ES-I3 (cell line): ENCODE measurements at regions not wholly inside any gene's neighbourhood (a gene's known extent, or its start where the extent isn't known, plus 50 kb on each side); places are given as distances from the start of the nearest gene placed in this dataset.
"Not testable (repeated sequence)": the region's sequence is repeated elsewhere in the genome, so short reads cannot be mapped to it uniquely, and the experiment has no call there.

Source experiments
- H3K36me3 ChIP-seq: 2 replicates; pipeline ENCODE4 v1.6.1; 2013; ENCODE audit warnings: mild to moderate bottlenecking, low read length, control low read depth, moderate library complexity; ENCODE audit not compliant: insufficient read depth
- H3K4me1 ChIP-seq: 2 replicates; pipeline ENCODE4 v1.6.1; 2013; ENCODE audit warnings: mild to moderate bottlenecking, control low read depth, low read length; ENCODE audit not compliant: insufficient read depth
- H3K9ac ChIP-seq: 2 replicates; pipeline ENCODE4 v1.6.1; 2013; ENCODE audit warnings: low read depth, mild to moderate bottlenecking, low read length, moderate library complexity
- H3K9me3 ChIP-seq: 2 replicates; pipeline ENCODE4 v1.6.1; 2013; ENCODE audit warnings: mild to moderate bottlenecking, low read length, moderate library complexity; ENCODE audit not compliant: control insufficient read depth, insufficient read depth

DNA sequence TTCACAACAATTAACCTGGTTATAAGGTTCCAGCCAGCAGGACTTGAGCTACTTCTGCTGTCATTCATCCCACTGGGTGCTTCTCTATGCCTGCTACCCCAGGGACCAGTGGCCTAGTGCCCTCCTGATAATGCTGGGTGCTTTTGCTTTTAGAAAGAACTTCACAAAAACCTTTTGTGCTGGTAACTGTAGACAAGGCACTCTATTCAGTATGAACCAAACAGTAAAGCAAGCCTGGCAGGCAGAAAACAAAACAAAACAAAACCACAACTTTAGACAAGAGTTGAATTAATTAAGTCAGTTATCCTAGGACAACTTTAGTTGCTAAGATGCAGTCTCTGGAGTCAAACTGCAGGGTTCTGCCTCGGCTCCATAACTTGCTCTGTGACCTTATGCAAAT lies 61.9 kb upstream of the ADGRL2 start:
- no peaks in the 10 kb centered on the region for H3K36me3 ChIP-seq
- H3K4me1 ChIP-seq, result peaks cover 9% of the 10 kb centered on the region; the same call in 1 of the 2 replicates
- no peaks in the 10 kb centered on the region for H3K9me3 ChIP-seq
- H3K9ac ChIP-seq, result no peak overlapping the region

GRCh38 chr1:81733480-81733879 lies 67.3 kb upstream of the ADGRL2 start:
- no peaks in the 10 kb centered on the region for H3K36me3 ChIP-seq
- H3K9ac ChIP-seq, result no peak overlapping the region
- H3K4me1 ChIP-seq, result peaks cover 23% of the 10 kb centered on the region
- H3K9me3 ChIP-seq, result no peaks in the 10 kb centered on the region

GRCh38 chr1:81731989-81732388 lies 68.7 kb upstream of the ADGRL2 start:
- no peaks in the 10 kb centered on the region for H3K36me3 ChIP-seq
- H3K4me1 ChIP-seq, result peaks cover 24% of the 10 kb centered on the region
- H3K9me3 ChIP-seq, result peaks cover 1% of the 10 kb centered on the region; the same call in 1 of the 2 replicates

GRCh38 chr1:81730881-81731280 lies 69.9 kb upstream of the ADGRL2 start:
- Histone ChIP-seq H3K9me3 (peaks cover 3% of the 10 kb centered on the region; the same call in 1 of the 2 replicates), H3K36me3 (no peaks in the 10 kb centered on the region), H3K9ac (no peak overlapping the region), H3K4me1 (peaks cover 24% of the 10 kb centered on the region)

More at GRCh38 chr1:81731989-81732388, 68.7 kb upstream of the ADGRL2 start:
- H3K9ac ChIP-seq, result no peak overlapping the region

- peaks cover 24% of the 10 kb centered on the region for H3K4me1 ChIP-seq
- H3K9ac ChIP-seq, H3K9me3 ChIP-seq, H3K36me3 ChIP-seq: not testable (repeated sequence)
These were observed 70.4 kb upstream of the ADGRL2 start for GRCh38 chr1:81730299-81730698.

DNA sequence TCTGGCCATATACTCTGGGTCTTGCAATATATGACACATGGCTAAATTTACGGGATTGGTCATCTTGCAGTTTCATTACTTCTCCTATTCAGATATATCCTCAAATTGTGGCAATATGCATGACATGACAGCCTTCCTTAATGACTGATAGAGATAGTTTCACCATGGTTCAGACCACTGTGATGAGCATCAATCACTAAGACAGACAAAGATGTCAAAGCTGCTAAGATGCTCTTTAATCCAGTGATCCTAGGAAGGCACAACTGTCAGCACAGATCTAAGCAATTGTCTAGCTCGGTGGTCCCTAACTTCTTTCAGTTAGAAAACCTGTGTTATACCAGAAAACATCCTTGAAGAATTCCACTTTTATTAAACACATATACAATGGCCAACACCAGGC lies 70.9 kb upstream of the ADGRL2 start:
- no peaks in the 10 kb centered on the region for H3K36me3 ChIP-seq
- peaks cover 3% of the 10 kb centered on the region; the same call in 1 of the 2 replicates for H3K9me3 ChIP-seq
- H3K9ac ChIP-seq, result no peak overlapping the region
- H3K4me1 ChIP-seq, result peaks cover 24% of the 10 kb centered on the region

DNA sequence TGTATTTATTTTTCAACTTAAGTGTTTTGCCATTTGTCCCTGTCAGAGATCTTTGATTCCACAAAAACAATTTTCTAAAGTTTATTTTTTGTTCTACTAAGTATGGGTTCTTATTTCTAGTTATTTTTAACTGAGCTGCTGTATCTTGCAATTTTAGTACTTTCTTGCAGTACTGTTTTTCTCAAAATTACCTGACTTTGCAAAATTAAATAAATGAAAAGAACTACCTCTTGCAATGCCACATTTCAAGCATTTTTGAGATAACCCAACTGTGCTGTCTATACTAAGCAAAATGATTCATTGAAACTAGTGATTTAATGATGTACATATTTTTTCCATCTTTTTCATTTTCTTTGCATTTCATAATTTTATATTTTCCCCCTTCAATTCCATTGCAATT lies 71.5 kb upstream of the ADGRL2 start:
- Histone ChIP-seq H3K9ac (no peak overlapping the region), H3K36me3 (no peaks in the 10 kb centered on the region), H3K4me1 (peaks cover 24% of the 10 kb centered on the region), H3K9me3 (peaks cover 3% of the 10 kb centered on the region; the same call in 1 of the 2 replicates)

DNA sequence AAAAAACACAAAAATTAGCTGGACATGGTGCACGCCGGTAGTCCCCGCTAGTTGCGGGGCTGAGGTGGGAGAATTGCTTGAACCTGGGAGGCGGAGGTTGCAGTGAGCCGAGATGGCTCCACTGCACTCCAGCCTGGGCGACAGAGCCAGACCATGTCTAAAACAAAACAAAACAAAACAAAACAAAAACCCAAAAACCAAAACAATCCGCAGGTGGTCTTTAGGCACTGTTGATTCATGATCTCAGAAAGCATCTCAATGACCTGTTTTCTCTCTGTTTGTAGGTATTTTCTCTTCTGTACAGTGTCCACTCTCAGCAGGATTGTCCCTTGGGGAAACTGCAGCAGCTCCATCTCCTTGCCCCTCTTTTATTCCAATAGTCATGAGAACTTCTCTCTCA lies 74.9 kb upstream of the ADGRL2 start:
- Histone ChIP-seq H3K4me1 (peaks cover 4% of the 10 kb centered on the region), H3K9me3 (peaks cover 3% of the 10 kb centered on the region; the same call in 1 of the 2 replicates), H3K36me3 (no peaks in the 10 kb centered on the region), H3K9ac (no peak overlapping the region)

- not testable (repeated sequence) for H3K9ac ChIP-seq, H3K4me1 ChIP-seq, H3K36me3 ChIP-seq, H3K9me3 ChIP-seq
These were observed 78.0 kb upstream of the ADGRL2 start for GRCh38 chr1:81722631-81723328.

- not testable (repeated sequence) for H3K36me3 ChIP-seq, H3K9ac ChIP-seq, H3K4me1 ChIP-seq
These were observed 80.5 kb upstream of the ADGRL2 start for GRCh38 chr1:81720256-81720655.

GRCh38 chr1:81717230-81717629 lies 83.5 kb upstream of the ADGRL2 start:
- no peak overlapping the region for H3K9ac ChIP-seq
- no peaks in the 10 kb centered on the region for H3K9me3 ChIP-seq
- H3K36me3 ChIP-seq, result no peaks in the 10 kb centered on the region
- peaks cover 8% of the 10 kb centered on the region; the same call in 1 of the 2 replicates for H3K4me1 ChIP-seq

More at GRCh38 chr1:81720256-81720655, 80.5 kb upstream of the ADGRL2 start:
- not testable (repeated sequence) for H3K9me3 ChIP-seq

DNA sequence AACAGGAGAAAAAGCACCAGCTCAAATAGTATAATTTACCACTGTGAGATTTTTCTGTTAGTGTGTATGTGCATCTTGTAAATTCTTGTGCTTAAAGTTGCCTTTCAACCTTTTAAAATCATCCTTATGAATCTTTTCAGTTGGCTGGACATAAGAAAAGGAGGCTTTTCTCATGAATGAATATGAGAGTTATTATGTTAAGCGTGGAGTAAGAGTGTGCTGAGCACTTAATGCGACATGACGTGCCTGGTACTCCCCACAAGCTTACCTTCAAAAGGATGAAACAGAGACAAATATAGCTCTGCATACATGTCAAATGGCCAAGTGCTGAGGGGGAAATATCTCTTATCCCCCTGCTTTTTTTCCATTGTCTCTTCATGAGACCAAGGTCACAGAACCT lies 85.3 kb upstream of the ADGRL2 start:
- no peak overlapping the region for H3K9ac ChIP-seq
- H3K9me3 ChIP-seq, result no peaks in the 10 kb centered on the region
- peaks cover 6% of the 10 kb centered on the region; the same call in 1 of the 2 replicates for H3K4me1 ChIP-seq
- H3K36me3 ChIP-seq, result no peaks in the 10 kb centered on the region

- no peaks in the 10 kb centered on the region for H3K36me3 ChIP-seq
- no peak overlapping the region for H3K9ac ChIP-seq
- no peaks in the 10 kb centered on the region for H3K9me3 ChIP-seq
- H3K4me1 ChIP-seq, result no peaks in the 10 kb centered on the region
These were observed 86.1 kb upstream of the ADGRL2 start for GRCh38 chr1:81714636-81715035.

DNA sequence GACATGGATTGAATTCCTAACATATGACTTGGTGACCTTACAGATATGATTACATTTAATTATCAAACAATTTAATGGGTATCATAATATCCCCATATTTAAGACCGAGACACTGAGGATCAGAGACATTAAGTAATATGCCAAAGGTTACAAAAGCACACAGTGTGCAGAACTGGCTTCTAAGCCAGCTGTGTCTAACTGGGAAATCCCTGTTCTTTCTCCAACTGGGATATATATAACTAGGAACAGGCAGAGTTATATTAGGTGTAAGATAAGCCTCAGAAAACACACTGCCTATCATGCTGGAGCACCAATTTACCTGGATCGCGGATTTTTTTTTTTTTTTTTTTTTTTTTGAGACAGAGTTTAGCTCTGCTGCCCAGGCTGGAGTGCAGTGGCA lies 88.3 kb upstream of the ADGRL2 start:
- H3K36me3 ChIP-seq, result no peaks in the 10 kb centered on the region
- H3K9ac ChIP-seq, result no peak overlapping the region
- no peaks in the 10 kb centered on the region for H3K4me1 ChIP-seq
- H3K9me3 ChIP-seq, result no peaks in the 10 kb centered on the region

DNA sequence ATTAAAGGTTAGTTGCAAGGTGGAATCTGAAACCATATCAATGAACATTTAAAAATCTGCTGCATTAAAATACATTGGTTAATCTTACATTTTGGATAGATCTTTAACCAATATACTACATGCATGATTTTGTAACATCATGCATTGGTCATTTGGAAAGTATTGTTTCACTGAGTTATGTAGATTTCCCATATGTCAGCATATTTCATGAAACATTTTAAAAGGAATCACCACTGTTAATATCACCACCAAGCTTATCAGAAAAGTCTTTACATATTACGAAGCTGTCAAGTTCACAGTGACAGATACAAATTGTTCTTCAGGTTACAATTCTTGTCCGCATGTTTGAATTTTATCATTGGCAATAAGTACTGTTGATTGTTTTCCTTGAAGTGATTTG lies 89.9 kb upstream of the ADGRL2 start:
- no peak overlapping the region for H3K9ac ChIP-seq
- H3K4me1 ChIP-seq, result no peaks in the 10 kb centered on the region

More for the DNA sequence above, 89.9 kb upstream of the ADGRL2 start:
- H3K36me3 ChIP-seq, result no peaks in the 10 kb centered on the region
- no peaks in the 10 kb centered on the region for H3K9me3 ChIP-seq
